ENCODE measurements at regions not wholly inside any gene's neighbourhood (a gene's known extent, or its start where the extent isn't known, plus 50 kb on each side); places are given as distances from the start of the nearest gene placed in this dataset.

DNA sequence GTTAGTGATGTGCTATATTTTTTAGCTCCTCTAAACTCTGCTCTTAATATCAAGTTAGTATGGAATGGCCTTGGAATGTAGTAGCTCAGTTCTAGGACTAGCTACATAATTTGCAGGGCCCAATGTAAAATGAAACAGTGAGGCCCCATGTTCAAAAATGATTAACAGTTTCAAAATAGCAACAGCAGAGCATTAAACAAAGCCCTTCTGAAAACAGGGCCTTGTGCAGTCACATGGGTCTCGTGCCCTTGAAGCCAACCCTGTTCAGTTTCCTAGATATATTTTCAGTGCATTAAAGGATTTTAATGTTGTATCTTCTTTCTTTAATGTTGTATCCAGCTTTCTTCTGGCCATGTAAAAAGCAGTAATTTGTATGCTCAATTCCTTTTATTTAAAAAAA, 82.1 kb downstream of the TASL start:
- TF ChIP-seq, protein P1, sequence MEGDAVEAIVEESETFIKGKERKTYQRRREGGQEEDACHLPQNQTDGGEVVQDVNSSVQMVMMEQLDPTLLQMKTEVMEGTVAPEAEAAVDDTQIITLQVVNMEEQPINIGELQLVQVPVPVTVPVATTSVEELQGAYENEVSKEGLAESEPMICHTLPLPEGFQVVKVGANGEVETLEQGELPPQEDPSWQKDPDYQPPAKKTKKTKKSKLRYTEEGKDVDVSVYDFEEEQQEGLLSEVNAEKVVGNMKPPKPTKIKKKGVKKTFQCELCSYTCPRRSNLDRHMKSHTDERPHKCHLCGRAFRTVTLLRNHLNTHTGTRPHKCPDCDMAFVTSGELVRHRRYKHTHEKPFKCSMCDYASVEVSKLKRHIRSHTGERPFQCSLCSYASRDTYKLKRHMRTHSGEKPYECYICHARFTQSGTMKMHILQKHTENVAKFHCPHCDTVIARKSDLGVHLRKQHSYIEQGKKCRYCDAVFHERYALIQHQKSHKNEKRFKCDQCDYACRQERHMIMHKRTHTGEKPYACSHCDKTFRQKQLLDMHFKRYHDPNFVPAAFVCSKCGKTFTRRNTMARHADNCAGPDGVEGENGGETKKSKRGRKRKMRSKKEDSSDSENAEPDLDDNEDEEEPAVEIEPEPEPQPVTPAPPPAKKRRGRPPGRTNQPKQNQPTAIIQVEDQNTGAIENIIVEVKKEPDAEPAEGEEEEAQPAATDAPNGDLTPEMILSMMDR (IDR thresholded peaks at IDR 0.05), result no peak
- no peak for TF ChIP-seq POLR2A (IDR thresholded peaks at IDR 0.05)
